Erythroblast (primary cell): ENCODE measurements at regions not wholly inside any gene's neighbourhood (a gene's known extent, or its start where the extent isn't known, plus 50 kb on each side); places are given as distances from the start of the nearest gene placed in this dataset.

ENCODE experiments used
- GATA1 ChIP-seq: IDR thresholded peaks from 2 replicates; pipeline ENCODE4 v1.6.1; 2011; ENCODE audit warnings: low read depth, mild to moderate bottlenecking, control low read depth, low read length, moderate library complexity
- POLR2A ChIP-seq: IDR thresholded peaks from 2 replicates; pipeline ENCODE4 v1.6.1; 2011; ENCODE audit warnings: mild to moderate bottlenecking, low read length

DNA sequence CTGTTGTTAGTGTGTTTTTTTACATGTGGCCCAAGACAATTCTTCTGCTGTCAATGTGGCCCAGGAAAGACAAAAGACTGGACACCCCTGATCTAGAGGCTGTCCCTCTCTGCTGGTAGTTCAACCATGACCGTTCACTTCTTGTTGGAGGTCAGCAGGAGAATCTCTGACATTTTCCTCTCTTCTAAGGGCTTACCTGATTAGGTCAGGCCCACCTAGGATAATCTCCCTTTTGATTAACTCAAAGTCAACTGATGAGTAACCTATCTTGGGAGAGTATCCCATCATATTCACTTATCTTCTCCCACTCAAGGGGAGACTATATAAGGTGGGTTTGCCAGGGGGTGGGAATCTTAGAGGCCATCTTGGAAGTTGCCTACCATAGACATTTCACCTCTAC, 135.2 kb downstream of the BUB3 start:
- TF ChIP-seq POLR2A, result no peak
- no peak for TF ChIP-seq GATA1
